GM23248 (cell line): ENCODE measurements at regions not wholly inside any gene's neighbourhood (a gene's known extent, or its start where the extent isn't known, plus 50 kb on each side); places are given as distances from the start of the nearest gene placed in this dataset.
"Not testable (repeated sequence)": the region's sequence is repeated elsewhere in the genome, so short reads cannot be mapped to it uniquely, and the experiment has no call there.

Experiments used
- DNase-seq: peaks from one replicate; pipeline ENCODE4 v3.0.0-alpha.2; 2015
- H2AFZ ChIP-seq: fragments of 200-600 bp; sonication (generic); 2 replicates; pipeline ENCODE4 v1.6.1; 2016; ENCODE audit warnings: antibody characterized with exemption
- H3F3A ChIP-seq: fragments of 200-600 bp; sonication (generic); 2 replicates; pipeline ENCODE4 v1.6.1; 2016; ENCODE audit warnings: mild to moderate bottlenecking, antibody characterized with exemption, mixed run types; ENCODE audit not compliant: insufficient read depth
- H3K27ac ChIP-seq: fragments of 200-600 bp; sonication (generic); 2 replicates; pipeline ENCODE4 v1.5.1; 2016; ENCODE audit warnings: mild to moderate bottlenecking
- H3K27me3 ChIP-seq: fragments of 200-600 bp; sonication (generic); replicated peaks from 2 replicates; pipeline ENCODE4 v1.6.1; 2016; ENCODE audit warnings: mild to moderate bottlenecking; ENCODE audit not compliant: insufficient read depth
- H3K36me3 ChIP-seq: fragments of 200-600 bp; sonication (generic); 2 replicates; pipeline ENCODE4 v1.6.1; 2016; ENCODE audit warnings: low read depth, mild to moderate bottlenecking
- H3K4me1 ChIP-seq: fragments of 200-600 bp; sonication (generic); 2 replicates; pipeline ENCODE4 v1.6.1; 2016; ENCODE audit warnings: mild to moderate bottlenecking; ENCODE audit not compliant: insufficient read depth
- H3K4me2 ChIP-seq: fragments of 200-600 bp; sonication (generic); one replicate; pipeline ENCODE4 v1.6.1; 2016; ENCODE audit warnings: mild to moderate bottlenecking; ENCODE audit not compliant: unreplicated experiment
- H3K4me3 ChIP-seq: fragments of 200-600 bp; sonication (generic); 2 replicates; pipeline ENCODE4 v1.5.1; 2016; ENCODE audit warnings: mild to moderate bottlenecking
- H3K79me2 ChIP-seq: fragments of 200-600 bp; sonication (generic); 2 replicates; pipeline ENCODE4 v1.6.1; 2016; ENCODE audit warnings: mild to moderate bottlenecking; ENCODE audit not compliant: insufficient read depth
- H3K9ac ChIP-seq: fragments of 200-600 bp; sonication (generic); 2 replicates; pipeline ENCODE4 v1.6.1; 2016; ENCODE audit warnings: mild to moderate bottlenecking
- H3K9me2 ChIP-seq: fragments of 200-600 bp; sonication (generic); 2 replicates; pipeline ENCODE4 v1.6.1; 2016; ENCODE audit warnings: mixed run types, mild to moderate bottlenecking, moderate library complexity; ENCODE audit not compliant: insufficient read depth
- H3K9me3 ChIP-seq: fragments of 200-600 bp; sonication (generic); one replicate; pipeline ENCODE4 v1.6.1; 2017; ENCODE audit warnings: low read depth
- H4K20me1 ChIP-seq: fragments of 200-600 bp; sonication (generic); 2 replicates; pipeline ENCODE4 v1.6.0; 2016; ENCODE audit not compliant: insufficient read depth
- EZH2 ChIP-seq: fragments of 200-600 bp; sonication (generic); IDR thresholded peaks from 2 replicates; pipeline ENCODE4 v1.6.1; 2018; ENCODE audit warnings: antibody characterized with exemption, mild to moderate bottlenecking; ENCODE audit not compliant: insufficient read depth, poor library complexity, severe bottlenecking
- EZH2phosphoT487 ChIP-seq: fragments of 200-600 bp; sonication (generic); IDR thresholded peaks from 2 replicates; pipeline ENCODE4 v1.6.1; 2018; ENCODE audit warnings: antibody characterized with exemption, moderate library complexity, mild to moderate bottlenecking, low read depth; ENCODE audit not compliant: insufficient read depth
- WGBS, 2 experiments: methylation state at CpG; one replicate each; pipeline ENCODE4 v1.1.6; 2015 to 2017; ENCODE audit warnings: low lambda C conversion rate in 2 of 2, low coverage in 1 of 2; ENCODE audit errors: missing lambda C conversion rate in 2 of 2; 5-methylcytosine and 5-hydroxymethylcytosine counted together
- in situ Hi-C: fragments of 300-500 bp; cut with MboI; formaldehyde crosslinking; loops from 2 replicates; pipeline ENCODE4 v1.15.0; 2020

DNA sequence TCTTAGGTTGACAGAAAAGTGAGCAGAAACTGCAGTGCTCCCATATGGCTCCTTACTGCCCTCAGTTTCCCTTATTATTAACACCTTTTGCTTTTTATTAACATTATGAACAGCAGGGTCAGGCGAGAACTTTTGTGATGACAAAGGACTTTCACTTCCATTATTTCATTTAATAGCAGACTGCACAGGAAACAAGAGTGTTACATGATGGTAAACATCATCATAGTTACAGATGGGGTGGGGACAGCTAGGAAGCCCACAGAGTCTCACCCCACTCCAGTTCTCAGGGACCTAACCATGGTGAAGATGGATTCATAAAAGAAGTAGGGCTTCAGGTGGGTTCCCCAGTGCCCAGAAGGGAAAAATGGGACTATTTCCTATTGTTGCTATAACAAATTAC is 110.1 kb upstream of the PELI2 start:
- Histone ChIP-seq H3F3A (peaks cover 23% of the 10 kb centered on the region), H3K9me2 (no peaks in the 10 kb centered on the region), H3K27ac (no peak overlapping the region), H3K9me3 (no peaks in the 10 kb centered on the region), H3K79me2 (no peaks in the 10 kb centered on the region), H3K9ac (no peak overlapping the region), H3K4me1 (peaks cover 20% of the 10 kb centered on the region), H3K4me2 (no peak overlapping the region), H3K4me3 (no peak overlapping the region), H3K27me3 (no peaks in the 10 kb centered on the region), H2AFZ (no peak overlapping the region), H4K20me1 (no peaks in the 10 kb centered on the region), H3K36me3 (no peaks in the 10 kb centered on the region)
- TF ChIP-seq EZH2phosphoT487 = no peak
- TF ChIP-seq EZH2 = no peak
- in situ Hi-C loops = no loop called here
- no peak for DNase-seq
- 48 to 49% methylated on average over 1 of the region's 1 CpG for WGBS, 2 experiments

GRCh38 chr14:56008661-56009060 is 109.5 kb upstream of the PELI2 start:
- H4K20me1 ChIP-seq, H3K9ac ChIP-seq, H3K4me3 ChIP-seq, H3K27me3 ChIP-seq, H3K9me3 ChIP-seq, H2AFZ ChIP-seq, in situ Hi-C loops, H3K27ac ChIP-seq, H3K79me2 ChIP-seq, DNase-seq, H3K9me2 ChIP-seq, H3K36me3 ChIP-seq, H3K4me2 ChIP-seq: not testable (repeated sequence)
- Histone ChIP-seq H3F3A (peaks cover 23% of the 10 kb centered on the region), H3K4me1 (peaks cover 20% of the 10 kb centered on the region)
- WGBS, 2 experiments = 79 to 81% methylated on average over 3 of the region's 3 CpGs

- H3K36me3 ChIP-seq = no peaks in the 10 kb centered on the region
- H3K9me2 ChIP-seq = no peaks in the 10 kb centered on the region
- H3K4me3 ChIP-seq = no peak overlapping the region
- no peak for DNase-seq
- H2AFZ ChIP-seq = no peak overlapping the region
- H3K9ac ChIP-seq = no peak overlapping the region
- no peaks in the 10 kb centered on the region for H3F3A ChIP-seq
- H4K20me1 ChIP-seq = no peaks in the 10 kb centered on the region
- no peaks in the 10 kb centered on the region for H3K79me2 ChIP-seq
- no peak overlapping the region for H3K4me2 ChIP-seq
- no peaks in the 10 kb centered on the region for H3K4me1 ChIP-seq
- no peaks in the 10 kb centered on the region for H3K9me3 ChIP-seq
- H3K27ac ChIP-seq = no peak overlapping the region
- in situ Hi-C loops = no loop called here
- no peak for TF ChIP-seq EZH2phosphoT487
- no peak for TF ChIP-seq EZH2
- 49 to 61% methylated on average over 2 of the region's 2 CpGs for WGBS, 2 experiments
- no peaks in the 10 kb centered on the region for H3K27me3 ChIP-seq
These were observed 94.5 kb upstream of the PELI2 start for GRCh38 chr14:56023661-56024081.

- DNase-seq = no peak
- H3K4me3 ChIP-seq = no peak overlapping the region
- H3K9me2 ChIP-seq = no peaks in the 10 kb centered on the region
- H4K20me1 ChIP-seq = no peaks in the 10 kb centered on the region
- no peaks in the 10 kb centered on the region for H3K79me2 ChIP-seq
- TF ChIP-seq EZH2phosphoT487 (no peak), EZH2 (no peak)
- H3K4me2 ChIP-seq = no peak overlapping the region
- H3K9me3 ChIP-seq = no peaks in the 10 kb centered on the region
- H3K36me3 ChIP-seq = no peaks in the 10 kb centered on the region
- no peak overlapping the region for H3K9ac ChIP-seq
- in situ Hi-C loops = no loop called here
- no peaks in the 10 kb centered on the region for H3K4me1 ChIP-seq
- H2AFZ ChIP-seq = no peak overlapping the region
- H3F3A ChIP-seq = no peaks in the 10 kb centered on the region
- no peak overlapping the region for H3K27ac ChIP-seq
- H3K27me3 ChIP-seq = no peaks in the 10 kb centered on the region
- WGBS, 2 experiments = 50% methylated on average over 3 of the region's 3 CpGs
These were observed 93.0 kb upstream of the PELI2 start for GRCh38 chr14:56025191-56025590.

DNA sequence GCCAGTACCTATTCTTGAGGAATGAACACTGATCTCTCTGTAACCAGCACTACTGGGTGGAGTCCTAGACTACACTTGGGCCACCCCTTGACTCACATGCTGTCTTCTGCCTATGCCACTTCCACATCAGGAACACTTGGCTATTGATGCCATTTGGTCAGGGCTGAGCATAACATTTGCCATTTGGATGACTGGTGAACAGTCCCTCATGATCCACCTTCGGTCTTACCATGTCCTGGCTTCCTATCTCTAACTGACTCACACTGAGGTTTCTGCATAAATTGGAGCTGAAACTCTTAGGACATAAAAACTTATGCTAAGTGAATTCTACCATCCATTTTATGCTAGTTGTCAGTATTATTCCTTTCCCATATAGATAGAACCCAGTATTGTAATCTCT is 91.7 kb upstream of the PELI2 start:
- Histone ChIP-seq H3K36me3 (no peaks in the 10 kb centered on the region), H3F3A (no peaks in the 10 kb centered on the region), H3K27me3 (peaks cover 6% of the 10 kb centered on the region; the same call in 1 of the 2 replicates), H3K27ac (no peak overlapping the region), H2AFZ (no peak overlapping the region), H3K79me2 (no peaks in the 10 kb centered on the region), H3K4me2 (no peak overlapping the region), H3K4me3 (no peak overlapping the region), H3K9ac (no peak overlapping the region), H3K9me3 (no peaks in the 10 kb centered on the region), H4K20me1 (no peaks in the 10 kb centered on the region), H3K9me2 (no peaks in the 10 kb centered on the region), H3K4me1 (no peaks in the 10 kb centered on the region)
- 58 to 67% methylated on average over 1 of the region's 1 CpG for WGBS, 2 experiments
- DNase-seq = no peak
- no peak for TF ChIP-seq EZH2
- no peak for TF ChIP-seq EZH2phosphoT487
- in situ Hi-C loops = no loop called here
